ENCODE measurements at regions not wholly inside any gene's neighbourhood (a gene's known extent, or its start where the extent isn't known, plus 50 kb on each side); places are given as distances from the start of the nearest gene placed in this dataset.

- H3K36me3 ChIP-seq, result no peaks in the 10 kb centered on the region
- no peak for TF ChIP-seq CTCF (IDR thresholded peaks at IDR 0.05)
- no peak for TF ChIP-seq POLR2A (IDR thresholded peaks at IDR 0.05)
- 34 to 44% methylated on average over 3 of the region's 3 CpGs for WGBS, 2 donors
- H3K27ac ChIP-seq, result peak overlapping the region in 2 of 4 donors; percentile 10 to 19
- DNase-seq, result no peak
- no peak overlapping the region for H3K4me3 ChIP-seq
- H3K27me3 ChIP-seq, result no peaks in the 10 kb centered on the region
- intact Hi-C loops (cut with DNase I), result no loop called here
- peaks cover 0 to 20% (median 12%) of the 10 kb centered on the region in 3 donors for H3K9me3 ChIP-seq
- peaks cover 0 to 23% (median 6%) of the 10 kb centered on the region in 3 donors for H3K4me1 ChIP-seq
Observed at GRCh38 chr11:122186439-122187080, 70.5 kb upstream of the BLID start.

- TF ChIP-seq POLR2A (IDR thresholded peaks at IDR 0.05) (no peak), CTCF (IDR thresholded peaks at IDR 0.05) (no peak)
- H3K36me3 ChIP-seq, result no peaks in the 10 kb centered on the region
- intact Hi-C loops (cut with DNase I), result no loop called here
- no peaks in the 10 kb centered on the region for H3K27me3 ChIP-seq
- no peak overlapping the region for H3K4me3 ChIP-seq
- no peak for DNase-seq
- H3K9me3 ChIP-seq, result peaks cover 0 to 20% (median 12%) of the 10 kb centered on the region in 3 donors
- H3K27ac ChIP-seq, result no peak overlapping the region
- H3K4me1 ChIP-seq, result peaks cover 4 to 40% (median 29%) of the 10 kb centered on the region in 3 donors
Observed at GRCh38 chr11:122183933-122184332, 67.9 kb upstream of the BLID start.

GRCh38 chr11:122181893-122182292 is 65.9 kb upstream of the BLID start:
- TF ChIP-seq CTCF (IDR thresholded peaks at IDR 0.05) (no peak), POLR2A (IDR thresholded peaks at IDR 0.05) (no peak)
- WGBS, 2 donors, result 50 to 56% methylated on average over 1 of the region's 1 CpG
- intact Hi-C loops (cut with DNase I), result no loop called here
- Histone ChIP-seq H3K27ac (peak overlapping the region in 1 of 4 donors; percentile 11), H3K4me3 (no peak overlapping the region), H3K36me3 (no peaks in the 10 kb centered on the region), H3K27me3 (no peaks in the 10 kb centered on the region), H3K9me3 (peaks cover 0 to 20% (median 12%) of the 10 kb centered on the region in 3 donors), H3K4me1 (peaks cover 4 to 39% (median 26%) of the 10 kb centered on the region in 3 donors)
- DNase-seq, result no peak

- no peak overlapping the region for H3K4me3 ChIP-seq
- WGBS, 2 donors, result 48 to 64% methylated on average over 1 of the region's 1 CpG
- no peak for TF ChIP-seq POLR2A (IDR thresholded peaks at IDR 0.05)
- no peak for TF ChIP-seq CTCF (IDR thresholded peaks at IDR 0.05)
- intact Hi-C loops (cut with DNase I), result no loop called here
- no peaks in the 10 kb centered on the region for H3K27me3 ChIP-seq
- no peaks in the 10 kb centered on the region for H3K36me3 ChIP-seq
- no peak for DNase-seq
- H3K27ac ChIP-seq, result peak overlapping the region in 1 of 4 donors; percentile 38
- peaks cover 0 to 16% (median 12%) of the 10 kb centered on the region in 3 donors for H3K9me3 ChIP-seq
- peaks cover 4 to 44% (median 26%) of the 10 kb centered on the region in 3 donors for H3K4me1 ChIP-seq
Observed at GRCh38 chr11:122181372-122181771, 65.4 kb upstream of the BLID start.

GRCh38 chr11:122179961-122180834 is 64.2 kb upstream of the BLID start:
- no peaks in the 10 kb centered on the region for H3K27me3 ChIP-seq
- TF ChIP-seq CTCF (IDR thresholded peaks at IDR 0.05) (no peak), POLR2A (IDR thresholded peaks at IDR 0.05) (no peak)
- no peaks in the 10 kb centered on the region for H3K36me3 ChIP-seq
- H3K27ac ChIP-seq, result peak overlapping the region in 3 of 4 donors; percentile 38 to 74 (median 59)
- peaks cover 4 to 44% (median 26%) of the 10 kb centered on the region in 3 donors for H3K4me1 ChIP-seq
- WGBS, 2 donors, result 32 to 40% methylated on average over 8 of the region's 8 CpGs
- H3K4me3 ChIP-seq, result no peak overlapping the region
- intact Hi-C loops (cut with DNase I), result no loop called here
- DNase-seq, result no peak
- peaks cover 0 to 4% (median 3%) of the 10 kb centered on the region in 3 donors for H3K9me3 ChIP-seq
